Osteoblast (primary cell): ENCODE measurements at regions not wholly inside any gene's neighbourhood (a gene's known extent, or its start where the extent isn't known, plus 50 kb on each side); places are given as distances from the start of the nearest gene placed in this dataset.

Experiments
- DNase-seq: peaks from one replicate; pipeline ENCODE4 v3.0.0; 2011; ENCODE audit warnings: low spot score, mixed read lengths; ENCODE audit not compliant: insufficient read length; ENCODE audit errors: missing footprints
- H2AFZ ChIP-seq: 2 replicates; pipeline ENCODE4 v1.6.0; 2011; ENCODE audit warnings: mild to moderate bottlenecking, low read length
- H3K27ac ChIP-seq: 2 replicates; pipeline ENCODE4 v1.5.1; 2011; ENCODE audit warnings: mild to moderate bottlenecking, low read depth, low read length, moderate library complexity
- H3K27me3 ChIP-seq: 2 replicates; pipeline ENCODE4 v1.6.0; 2012; ENCODE audit warnings: mild to moderate bottlenecking, control low read depth, inconsistent platforms, low read length, moderate library complexity; ENCODE audit not compliant: insufficient read depth
- H3K36me3 ChIP-seq: 2 replicates; pipeline ENCODE4 v1.5.1; 2011; ENCODE audit warnings: mild to moderate bottlenecking, low read length, control low read depth, moderate library complexity; ENCODE audit not compliant: insufficient read depth
- H3K4me1 ChIP-seq: 2 replicates; pipeline ENCODE4 v1.5.1; 2011; ENCODE audit warnings: mild to moderate bottlenecking, low read length, control low read depth, moderate library complexity; ENCODE audit not compliant: insufficient read depth
- H3K4me2 ChIP-seq: 2 replicates; pipeline ENCODE4 v1.6.0; 2011; ENCODE audit warnings: mild to moderate bottlenecking, low read length; ENCODE audit not compliant: insufficient read depth
- H3K4me3 ChIP-seq: fragments of 200-600 bp; sonication (generic); 3 replicates; pipeline ENCODE4 v1.5.1; 2012; ENCODE audit warnings: mild to moderate bottlenecking, low read length, inconsistent platforms; ENCODE audit not compliant: insufficient read depth
- H3K79me2 ChIP-seq: 2 replicates; pipeline ENCODE4 v1.6.0; 2012; ENCODE audit warnings: mild to moderate bottlenecking, low read length, control low read depth, inconsistent platforms; ENCODE audit not compliant: insufficient read depth
- H3K9me3 ChIP-seq: 2 replicates; pipeline ENCODE4 v1.5.1; 2011; ENCODE audit warnings: low read depth, low read length, control low read depth
- H4K20me1 ChIP-seq: 2 replicates; pipeline ENCODE4 v1.6.0; 2012; ENCODE audit warnings: mild to moderate bottlenecking, low read length, control low read depth; ENCODE audit not compliant: insufficient read depth
- CTCF ChIP-seq: IDR thresholded peaks from 2 replicates; pipeline ENCODE4 v1.5.1; 2011; ENCODE audit warnings: mild to moderate bottlenecking, low read depth, low read length, moderate library complexity; ENCODE audit errors: extremely low read depth

- Histone ChIP-seq H4K20me1 (no peaks in the 10 kb centered on the region), H3K36me3 (no peaks in the 10 kb centered on the region), H3K27ac (no peak overlapping the region), H3K4me3 (no peak overlapping the region), H3K27me3 (no peaks in the 10 kb centered on the region), H3K9me3 (no peaks in the 10 kb centered on the region), H3K79me2 (no peaks in the 10 kb centered on the region), H3K4me1 (no peaks in the 10 kb centered on the region), H3K4me2 (no peak overlapping the region), H2AFZ (no peak overlapping the region)
- DNase-seq, result no peak
- no peak for TF ChIP-seq CTCF
Measured at GRCh38 chr18:51339856-51340255, 142.4 kb upstream of the MEX3C start.

GRCh38 chr18:51340332-51340731 is 142.9 kb upstream of the MEX3C start:
- Histone ChIP-seq H3K79me2 (no peaks in the 10 kb centered on the region), H3K4me3 (no peak overlapping the region), H3K27ac (no peak overlapping the region), H3K36me3 (no peaks in the 10 kb centered on the region), H3K9me3 (no peaks in the 10 kb centered on the region), H3K4me2 (no peak overlapping the region), H2AFZ (no peak overlapping the region), H3K27me3 (no peaks in the 10 kb centered on the region), H3K4me1 (no peaks in the 10 kb centered on the region), H4K20me1 (no peaks in the 10 kb centered on the region)
- DNase-seq, result no peak
- no peak for TF ChIP-seq CTCF

- no peaks in the 10 kb centered on the region for H3K9me3 ChIP-seq
- no peaks in the 10 kb centered on the region for H4K20me1 ChIP-seq
- no peak overlapping the region for H3K4me2 ChIP-seq
- H3K4me3 ChIP-seq, result no peak overlapping the region
- H3K36me3 ChIP-seq, result no peaks in the 10 kb centered on the region
- no peak overlapping the region for H2AFZ ChIP-seq
- H3K79me2 ChIP-seq, result no peaks in the 10 kb centered on the region
- H3K27ac ChIP-seq, result no peak overlapping the region
- TF ChIP-seq CTCF, result no peak
- no peaks in the 10 kb centered on the region for H3K27me3 ChIP-seq
- no peak for DNase-seq
- H3K4me1 ChIP-seq, result no peaks in the 10 kb centered on the region
Measured at GRCh38 chr18:51342815-51343214, 145.3 kb upstream of the MEX3C start.

GRCh38 chr18:51345848-51346391 is 148.4 kb upstream of the MEX3C start:
- TF ChIP-seq CTCF, result no peak

More at GRCh38 chr18:51345848-51346391, 148.4 kb upstream of the MEX3C start:
- Histone ChIP-seq H3K4me3 (no peak overlapping the region), H4K20me1 (no peaks in the 10 kb centered on the region), H3K79me2 (no peaks in the 10 kb centered on the region), H3K9me3 (no peaks in the 10 kb centered on the region), H3K4me2 (no peak overlapping the region), H3K36me3 (no peaks in the 10 kb centered on the region), H2AFZ (no peak overlapping the region), H3K27me3 (no peaks in the 10 kb centered on the region), H3K27ac (no peak overlapping the region), H3K4me1 (no peaks in the 10 kb centered on the region)
- no peak for DNase-seq
